Activated naive CD4-positive, alpha-beta T cell treated with anti-CD3 and anti-CD28 coated beads for 36 hours (primary cell): ENCODE measurements at regions not wholly inside any gene's neighbourhood (a gene's known extent, or its start where the extent isn't known, plus 50 kb on each side); places are given as distances from the start of the nearest gene placed in this dataset.

ENCODE experiments used
- CTCF ChIA-PET: fragments of 350-600 bp; sonication (Branson Sonifier 250); formaldehyde crosslinking; loops from one replicate; lab custom pipeline; 2021; ENCODE audit warnings: antibody characterized with exemption; lab: Charles Lee
- DNase-seq: peaks from one replicate; pipeline ENCODE4 v3.0.0-alpha.2; 2020
- H3K27ac Mint-ChIP-seq: one replicate; pipeline ENCODE4 v1.8.0; 2021; ENCODE audit warnings: mild to moderate bottlenecking, mixed read lengths
- H3K27me3 Mint-ChIP-seq: one replicate; pipeline ENCODE4 v1.8.0; 2021; ENCODE audit warnings: low read depth, mixed read lengths
- H3K36me3 Mint-ChIP-seq: one replicate; pipeline ENCODE4 v1.8.0; 2021; ENCODE audit warnings: low read depth, mixed read lengths
- H3K4me1 Mint-ChIP-seq: one replicate; pipeline ENCODE4 v1.8.0; 2021; ENCODE audit warnings: low read depth, mixed read lengths
- H3K4me3 Mint-ChIP-seq: one replicate; pipeline ENCODE4 v1.8.0; 2021; ENCODE audit warnings: mild to moderate bottlenecking, moderate library complexity, mixed read lengths
- H3K9me3 Mint-ChIP-seq: one replicate; pipeline ENCODE4 v1.8.0; 2021; ENCODE audit warnings: mixed read lengths
- intact Hi-C: fragments of 100-400 bp; cut with micrococcal nuclease; formaldehyde crosslinking; loops from one replicate; pipeline ENCODE4 v1.15.1; 2023

- H3K36me3 Mint-ChIP-seq, result no peaks in the 10 kb centered on the region
- no peak overlapping the region for H3K27ac Mint-ChIP-seq
- CTCF ChIA-PET, result no interaction called here
- H3K27me3 Mint-ChIP-seq, result no peaks in the 10 kb centered on the region
- no peaks in the 10 kb centered on the region for H3K9me3 Mint-ChIP-seq
- DNase-seq, result no peak
- H3K4me3 Mint-ChIP-seq, result no peak overlapping the region
- intact Hi-C loops, result no loop called here
- no peaks in the 10 kb centered on the region for H3K4me1 Mint-ChIP-seq
These were observed 1920.3 kb downstream of the SUCLG1 start for GRCh38 chr2:82538590-82539279.

- Mint-ChIP-seq H3K9me3 (peaks cover 10% of the 10 kb centered on the region), H3K27me3 (no peaks in the 10 kb centered on the region), H3K4me3 (no peak overlapping the region), H3K27ac (no peak overlapping the region), H3K4me1 (no peaks in the 10 kb centered on the region), H3K36me3 (no peaks in the 10 kb centered on the region)
- intact Hi-C loops, result loop anchor here (5.0 kb wide), 1 partner anchor 814 kb away; no protein-coding TSS in a partner anchor
- CTCF ChIA-PET, result no interaction called here
- no peak for DNase-seq
These were observed 1930.8 kb downstream of the SUCLG1 start for GRCh38 chr2:82528288-82528687.

- Mint-ChIP-seq H3K27me3 (no peaks in the 10 kb centered on the region), H3K4me3 (no peak overlapping the region), H3K36me3 (no peaks in the 10 kb centered on the region), H3K4me1 (no peaks in the 10 kb centered on the region), H3K27ac (peak overlapping the region; percentile 25), H3K9me3 (peaks cover 10% of the 10 kb centered on the region)
- DNase-seq, result no peak
- intact Hi-C loops, result loop anchor here (5.0 kb wide), 1 partner anchor 815 kb away; no protein-coding TSS in a partner anchor
- CTCF ChIA-PET, result no interaction called here
These were observed 1932.0 kb downstream of the SUCLG1 start for GRCh38 chr2:82527124-82527523.

GRCh38 chr2:82526277-82526676 lies 1932.8 kb downstream of the SUCLG1 start:
- Mint-ChIP-seq H3K27me3 (no peaks in the 10 kb centered on the region), H3K9me3 (peaks cover 10% of the 10 kb centered on the region), H3K4me3 (no peak overlapping the region), H3K36me3 (no peaks in the 10 kb centered on the region), H3K4me1 (no peaks in the 10 kb centered on the region), H3K27ac (no peak overlapping the region)
- no peak for DNase-seq
- intact Hi-C loops, result loop anchor here (5.0 kb wide), 1 partner anchor 816 kb away; no protein-coding TSS in a partner anchor
- CTCF ChIA-PET, result no interaction called here

GRCh38 chr2:82525744-82526143 lies 1933.3 kb downstream of the SUCLG1 start:
- intact Hi-C loops, result loop anchor here (5.0 kb wide), 1 partner anchor 817 kb away; no protein-coding TSS in a partner anchor
- peaks cover 10% of the 10 kb centered on the region for H3K9me3 Mint-ChIP-seq
- DNase-seq, result no peak
- H3K27ac Mint-ChIP-seq, result no peak overlapping the region
- CTCF ChIA-PET, result no interaction called here
- no peaks in the 10 kb centered on the region for H3K27me3 Mint-ChIP-seq
- no peaks in the 10 kb centered on the region for H3K4me1 Mint-ChIP-seq
- no peaks in the 10 kb centered on the region for H3K36me3 Mint-ChIP-seq
- H3K4me3 Mint-ChIP-seq, result no peak overlapping the region

- H3K27ac Mint-ChIP-seq, result no peak overlapping the region
- H3K9me3 Mint-ChIP-seq, result peaks cover 8% of the 10 kb centered on the region
- no peaks in the 10 kb centered on the region for H3K36me3 Mint-ChIP-seq
- intact Hi-C loops, result loop anchor here (5.0 kb wide), 1 partner anchor 817 kb away; no protein-coding TSS in a partner anchor
- DNase-seq, result no peak
- H3K4me1 Mint-ChIP-seq, result no peaks in the 10 kb centered on the region
- no peak overlapping the region for H3K4me3 Mint-ChIP-seq
- CTCF ChIA-PET, result no interaction called here
- H3K27me3 Mint-ChIP-seq, result no peaks in the 10 kb centered on the region
These were observed 1934.3 kb downstream of the SUCLG1 start for GRCh38 chr2:82524826-82525225.

- Mint-ChIP-seq H3K9me3 (no peaks in the 10 kb centered on the region), H3K4me3 (no peak overlapping the region), H3K27ac (no peak overlapping the region), H3K4me1 (no peaks in the 10 kb centered on the region), H3K36me3 (no peaks in the 10 kb centered on the region), H3K27me3 (no peaks in the 10 kb centered on the region)
- CTCF ChIA-PET, result no interaction called here
- intact Hi-C loops, result no loop called here
- no peak for DNase-seq
These were observed 1947.2 kb downstream of the SUCLG1 start for GRCh38 chr2:82511894-82512293.

GRCh38 chr2:82508702-82509101 lies 1950.4 kb downstream of the SUCLG1 start:
- Mint-ChIP-seq H3K27me3 (no peaks in the 10 kb centered on the region), H3K4me1 (no peaks in the 10 kb centered on the region), H3K27ac (no peak overlapping the region), H3K9me3 (no peaks in the 10 kb centered on the region), H3K4me3 (no peak overlapping the region), H3K36me3 (no peaks in the 10 kb centered on the region)
- CTCF ChIA-PET, result no interaction called here
- intact Hi-C loops, result no loop called here
- DNase-seq, result no peak

- Mint-ChIP-seq H3K27me3 (no peaks in the 10 kb centered on the region), H3K4me1 (no peaks in the 10 kb centered on the region), H3K27ac (no peak overlapping the region), H3K4me3 (no peak overlapping the region), H3K36me3 (no peaks in the 10 kb centered on the region), H3K9me3 (peaks cover 5% of the 10 kb centered on the region)
- CTCF ChIA-PET, result no interaction called here
- DNase-seq, result no peak
- intact Hi-C loops, result no loop called here
These were observed 1951.4 kb downstream of the SUCLG1 start for GRCh38 chr2:82507657-82508056.

- Mint-ChIP-seq H3K4me3 (no peak overlapping the region), H3K4me1 (no peaks in the 10 kb centered on the region), H3K27ac (no peak overlapping the region), H3K36me3 (no peaks in the 10 kb centered on the region), H3K27me3 (no peaks in the 10 kb centered on the region), H3K9me3 (peaks cover 23% of the 10 kb centered on the region)
- intact Hi-C loops, result no loop called here
- CTCF ChIA-PET, result no interaction called here
- no peak for DNase-seq
These were observed 1957.9 kb downstream of the SUCLG1 start for GRCh38 chr2:82501217-82501616.

GRCh38 chr2:82498777-82499443 lies 1960.2 kb downstream of the SUCLG1 start:
- CTCF ChIA-PET, result no interaction called here
- intact Hi-C loops, result no loop called here
- Mint-ChIP-seq H3K4me1 (no peaks in the 10 kb centered on the region), H3K4me3 (no peak overlapping the region), H3K27ac (no peak overlapping the region), H3K36me3 (no peaks in the 10 kb centered on the region), H3K27me3 (no peaks in the 10 kb centered on the region), H3K9me3 (peaks cover 25% of the 10 kb centered on the region)
- DNase-seq, result no peak

- no peak overlapping the region for H3K27ac Mint-ChIP-seq
- H3K9me3 Mint-ChIP-seq, result peaks cover 17% of the 10 kb centered on the region
- H3K4me3 Mint-ChIP-seq, result no peak overlapping the region
- intact Hi-C loops, result no loop called here
- no peaks in the 10 kb centered on the region for H3K36me3 Mint-ChIP-seq
- CTCF ChIA-PET, result no interaction called here
- no peaks in the 10 kb centered on the region for H3K4me1 Mint-ChIP-seq
- no peaks in the 10 kb centered on the region for H3K27me3 Mint-ChIP-seq
- DNase-seq, result no peak
These were observed 1964.3 kb downstream of the SUCLG1 start for GRCh38 chr2:82494739-82495138.

- CTCF ChIA-PET, result no interaction called here
- intact Hi-C loops, result no loop called here
- H3K4me3 Mint-ChIP-seq, result no peak overlapping the region
These were observed 1967.5 kb downstream of the SUCLG1 start for GRCh38 chr2:82491591-82491990.

More at GRCh38 chr2:82491591-82491990, 1967.5 kb downstream of the SUCLG1 start:
- Mint-ChIP-seq H3K27ac (no peak overlapping the region), H3K9me3 (peaks cover 12% of the 10 kb centered on the region), H3K4me1 (no peaks in the 10 kb centered on the region), H3K27me3 (no peaks in the 10 kb centered on the region), H3K36me3 (no peaks in the 10 kb centered on the region)
- DNase-seq, result no peak
